H1 (cell line): ENCODE measurements at regions not wholly inside any gene's neighbourhood (a gene's known extent, or its start where the extent isn't known, plus 50 kb on each side); places are given as distances from the start of the nearest gene placed in this dataset.

Experiments
- CTCF ChIA-PET: fragments of 300-600 bp; sonication (Branson Sonifier 250); formaldehyde crosslinking; loops from one replicate; lab custom pipeline; 2021; ENCODE audit not compliant: partially characterized antibody; lab: Charles Lee
- POLR2A ChIA-PET: fragments of 300-600 bp; sonication (Branson Sonifier 250); formaldehyde crosslinking; loops from one replicate; lab custom pipeline; 2021; ENCODE audit warnings: inconsistent platforms; ENCODE audit not compliant: partially characterized antibody; lab: Charles Lee
- DNase-seq, 2 experiments: peaks; one replicate each; pipeline versions ENCODE4 v3.0.0 to v3.0.0-alpha.2; 2010 to 2022; ENCODE audit warnings: low spot score in 2 of 2, low read depth in 1 of 2, mixed read lengths in 1 of 2
- FAIRE-seq: peaks from 2 replicates; lab custom pipeline; 2011; peaks lifted over from hg19 to GRCh38; lab: Jason Lieb, UNC
- H2AFZ ChIP-seq: 2 replicates; pipeline ENCODE4 v1.8.1; 2012; ENCODE audit warnings: low read length, inconsistent platforms
- H2AK5ac ChIP-seq: 2 replicates; pipeline ENCODE4 v1.6.1; 2013; ENCODE audit warnings: low read depth, low read length
- H2BK120ac ChIP-seq: replicated peaks from 2 replicates; pipeline ENCODE3; 2013; ENCODE audit warnings: low read depth, low read length, inconsistent platforms
- H2BK12ac ChIP-seq: 2 replicates; pipeline ENCODE4 v1.6.1; 2013; ENCODE audit warnings: low read depth, low read length
- H2BK15ac ChIP-seq: 2 replicates; pipeline ENCODE4 v1.6.1; 2013; ENCODE audit warnings: low read length
- H2BK20ac ChIP-seq: 2 replicates; pipeline ENCODE4 v1.6.1; 2013; ENCODE audit warnings: low read length
- H2BK5ac ChIP-seq: 2 replicates; pipeline ENCODE4 v1.6.1; 2013; ENCODE audit warnings: low read depth, low read length
- H3K14ac ChIP-seq: 2 replicates; pipeline ENCODE4 v1.6.1; 2013; ENCODE audit warnings: inconsistent platforms; ENCODE audit not compliant: insufficient read length
- H3K18ac ChIP-seq: 2 replicates; pipeline ENCODE4 v1.6.1; 2013; ENCODE audit warnings: low read length; ENCODE audit errors: extremely low read depth
- H3K23ac ChIP-seq: 2 replicates; pipeline ENCODE4 v1.6.1; 2013; ENCODE audit warnings: inconsistent platforms; ENCODE audit not compliant: insufficient read length
- H3K23me2 ChIP-seq: 2 replicates; pipeline ENCODE4 v1.6.1; 2013; ENCODE audit warnings: low read depth, low read length
- H3K27ac ChIP-seq: 2 replicates; pipeline ENCODE4 v1.6.1; 2011; ENCODE audit warnings: low read depth, low read length, inconsistent platforms
- H3K27me3 ChIP-seq, 4 experiments: replicated peaks in 1 of 4; 1 replicate in 1 of 4; 2 replicates in 3 of 4; pipeline versions ENCODE4 v1.6.1 to v1.8.1; 2011 to 2013; ENCODE audit warnings: low read length in 3 of 4, mild to moderate bottlenecking in 3 of 4, inconsistent platforms in 2 of 4, mixed read lengths in 2 of 4, moderate library complexity in 1 of 4; ENCODE audit not compliant: control insufficient read depth in 3 of 4, insufficient read depth in 3 of 4; ENCODE audit errors: extremely low read depth in 1 of 4
- H3K36me3 ChIP-seq, 4 experiments: 2 replicates each; pipeline versions ENCODE4 v1.6.1 to v1.8.1; 2011 to 2013; ENCODE audit warnings: mild to moderate bottlenecking in 4 of 4, low read length in 3 of 4, moderate library complexity in 2 of 4, control low read depth in 1 of 4, inconsistent platforms in 1 of 4; ENCODE audit not compliant: insufficient read depth in 4 of 4, control insufficient read depth in 2 of 4
- H3K4ac ChIP-seq: replicated peaks from 2 replicates; pipeline ENCODE3; 2013; ENCODE audit warnings: low read length, low read depth, mixed read lengths, inconsistent platforms; ENCODE audit not compliant: insufficient read length
- H3K4me1 ChIP-seq, 4 experiments: replicated peaks in 1 of 4; 1 replicate in 1 of 4; 2 replicates in 3 of 4; pipeline versions ENCODE4 v1.6.1 to v1.8.1; 2011 to 2013; ENCODE audit warnings: low read length in 3 of 4, inconsistent platforms in 2 of 4, mixed read lengths in 1 of 4; ENCODE audit not compliant: insufficient read depth in 4 of 4, control insufficient read depth in 3 of 4
- H3K4me2 ChIP-seq, 2 experiments: 2 replicates each; pipeline versions ENCODE4 v1.6.1 to v1.8.1; 2011 to 2013; ENCODE audit warnings: low read depth in 2 of 2, low read length in 2 of 2, control low read depth in 1 of 2, inconsistent platforms in 1 of 2, mild to moderate bottlenecking in 1 of 2; ENCODE audit not compliant: insufficient read depth in 1 of 2
- H3K4me3 ChIP-seq, 4 experiments: fragments of 200-600, 300-600 bp in 1 of 4; sonication (generic), shearing (Covaris generic), sonication (Bioruptor Twin) in 1 of 4; 2 replicates each; pipeline versions ENCODE4 v1.5.1 to v1.8.1; 2011 to 2016; ENCODE audit warnings: low read length in 4 of 4, low read depth in 3 of 4, control low read depth in 2 of 4, inconsistent platforms in 2 of 4, mild to moderate bottlenecking in 2 of 4, mixed read lengths in 1 of 4, moderate library complexity in 1 of 4; ENCODE audit not compliant: insufficient read depth in 2 of 4; ENCODE audit errors: extremely low read depth in 1 of 4
- H3K56ac ChIP-seq: replicated peaks from 2 replicates; pipeline ENCODE3; 2013; ENCODE audit warnings: low read depth, mild to moderate bottlenecking, mixed read lengths, low read length, inconsistent platforms; ENCODE audit not compliant: insufficient read length
- H3K79me1 ChIP-seq: 2 replicates; pipeline ENCODE4 v1.6.1; 2013; ENCODE audit warnings: low read depth, low read length, control low read depth
- H3K79me2 ChIP-seq, 2 experiments: 2 replicates each; pipeline versions ENCODE4 v1.6.1 to v1.8.1; 2012 to 2013; ENCODE audit warnings: low read length in 2 of 2, mild to moderate bottlenecking in 2 of 2, inconsistent platforms in 1 of 2; ENCODE audit not compliant: insufficient read depth in 2 of 2, control insufficient read depth in 1 of 2
- H3K9ac ChIP-seq, 4 experiments: replicated peaks in 1 of 4; 1 replicate in 1 of 4; 2 replicates in 3 of 4; pipeline versions ENCODE4 v1.6.1 to v1.8.1; 2011 to 2013; ENCODE audit warnings: low read depth in 3 of 4, low read length in 3 of 4, control low read depth in 2 of 4, mild to moderate bottlenecking in 2 of 4, moderate library complexity in 2 of 4, inconsistent platforms in 1 of 4; ENCODE audit errors: extremely low read depth in 1 of 4
- H3K9me3 ChIP-seq, 2 experiments: 2 replicates each; pipeline versions ENCODE4 v1.6.1 to v1.8.1; 2012 to 2013; ENCODE audit warnings: mild to moderate bottlenecking in 2 of 2, moderate library complexity in 2 of 2, control low read depth in 1 of 2, inconsistent platforms in 1 of 2, low read depth in 1 of 2, low read length in 1 of 2, mixed read lengths in 1 of 2; ENCODE audit not compliant: insufficient read depth in 2 of 2
- H4K20me1 ChIP-seq, 2 experiments: replicated peaks in 1 of 2; 2 replicates each; pipeline versions ENCODE3 to v1.8.1; 2011 to 2013; ENCODE audit warnings: inconsistent platforms in 2 of 2, low read length in 2 of 2, mild to moderate bottlenecking in 1 of 2; ENCODE audit not compliant: insufficient read depth in 2 of 2, control insufficient read depth in 1 of 2
- H4K5ac ChIP-seq: 2 replicates; pipeline ENCODE4 v1.6.1; 2013; ENCODE audit warnings: low read length, low read depth, mixed read lengths, inconsistent platforms; ENCODE audit not compliant: insufficient read length
- H4K8ac ChIP-seq: 2 replicates; pipeline ENCODE4 v1.8.0; 2013; ENCODE audit warnings: mild to moderate bottlenecking, moderate library complexity, low read length, inconsistent platforms; ENCODE audit not compliant: insufficient read depth; ENCODE audit errors: extremely low read depth
- H4K91ac ChIP-seq: replicated peaks from 2 replicates; pipeline ENCODE3; 2013; ENCODE audit warnings: low read length, mixed read lengths, inconsistent platforms; ENCODE audit not compliant: insufficient read length
- ATF2 ChIP-seq: IDR thresholded peaks from 2 replicates; pipeline ENCODE4 v1.6.1; 2012; ENCODE audit warnings: low read length, inconsistent platforms
- CHD1 ChIP-seq: IDR thresholded peaks from 2 replicates; pipeline ENCODE4 v1.6.1; 2012; ENCODE audit warnings: low read depth, low read length, improper control_type of control experiment
- CREB1 ChIP-seq: IDR thresholded peaks from 2 replicates; pipeline ENCODE4 v1.6.1; 2012; ENCODE audit warnings: inconsistent platforms
- EGR1 ChIP-seq: IDR thresholded peaks from 2 replicates; pipeline ENCODE4 v1.6.1; 2011; ENCODE audit warnings: low read depth, low read length, borderline replicate concordance
- EZH2 ChIP-seq: fragments of 200-600 bp; sonication (generic); IDR thresholded peaks from 2 replicates; pipeline ENCODE4 v1.7.1; 2012; ENCODE audit warnings: low read depth, mild to moderate bottlenecking, moderate library complexity, low read length, inconsistent platforms; ENCODE audit not compliant: severe bottlenecking
- KDM1A ChIP-seq: fragments of 200-600, 300-600 bp; sonication (generic); IDR thresholded peaks from 2 replicates; pipeline ENCODE4 v1.7.1; 2016; ENCODE audit warnings: mild to moderate bottlenecking, low read length, borderline replicate concordance
- NRF1 ChIP-seq: IDR thresholded peaks from 2 replicates; pipeline ENCODE4 v1.6.1; 2011; ENCODE audit warnings: mild to moderate bottlenecking, low read depth, low read length, improper control_type of control experiment
- POLR2A ChIP-seq, 2 experiments: IDR thresholded peaks; 1 replicate in 1 of 2; 2 replicates in 1 of 2; pipeline ENCODE4 v1.6.1; 2011; ENCODE audit warnings: low read depth in 2 of 2, low read length in 2 of 2, mild to moderate bottlenecking in 2 of 2; ENCODE audit errors: control extremely low read depth in 1 of 2
- SIRT6 ChIP-seq: IDR thresholded peaks from one replicate; pipeline ENCODE4 v1.7.1; 2012; ENCODE audit warnings: low read length, inconsistent platforms
- SP1 ChIP-seq: IDR thresholded peaks from 2 replicates; pipeline ENCODE4 v1.6.1; 2011; ENCODE audit warnings: low read depth, low read length
- SP4 ChIP-seq: IDR thresholded peaks from 2 replicates; pipeline ENCODE4 v1.6.1; 2012; ENCODE audit warnings: low read length, inconsistent platforms
- WGBS, 2 experiments: shearing (Covaris generic) in 1 of 2; methylation state at CpG; one replicate each; pipeline versions ENCODE4 v1.1.6 to v1.1.7; 2013 to 2015; ENCODE audit warnings: low lambda C conversion rate in 2 of 2, mixed read lengths in 2 of 2, inconsistent platforms in 1 of 2, low coverage in 1 of 2, missing lambda C conversion rate in 1 of 2; ENCODE audit not compliant: insufficient replicate concordance in 2 of 2, insufficient coverage in 1 of 2, insufficient read length in 1 of 2; ENCODE audit errors: extremely low coverage in 1 of 2, missing lambda C conversion rate in 1 of 2; 5-methylcytosine and 5-hydroxymethylcytosine counted together
- TF ChIP-seq, protein P1 (sequence below): IDR thresholded peaks from 2 replicates; pipeline ENCODE4 v1.6.1; 2012; ENCODE audit warnings: inconsistent platforms

DNA sequence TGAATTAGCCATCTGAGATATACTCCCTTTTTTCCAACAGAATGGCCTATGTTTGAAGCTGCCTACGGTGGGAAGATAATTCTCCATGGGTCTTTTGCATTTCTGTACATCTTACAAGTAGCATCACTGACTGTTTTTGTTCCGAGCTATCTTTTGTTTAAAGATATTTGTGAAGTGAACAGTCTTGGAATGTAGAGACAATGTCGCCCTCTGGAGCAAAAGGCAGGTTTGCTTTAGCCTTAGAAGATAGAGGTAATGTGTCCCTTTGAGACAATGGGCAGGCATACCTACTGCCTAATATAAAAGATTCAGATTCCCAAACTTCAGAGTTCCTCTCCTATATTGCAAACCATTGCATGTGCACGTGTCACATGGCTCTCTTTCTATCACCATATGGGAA, 347.8 kb upstream of the CNR1 start:
- TF ChIP-seq SIRT6 (no peak), EZH2 (no peak), CREB1 (no peak), SP4 (no peak), ATF2 (no peak), NRF1 (no peak), KDM1A (no peak), SP1 (no peak), CHD1 (no peak), EGR1 (no peak), POLR2A (IDR thresholded peaks at IDR 0.05; ENCODE audit: control extremely low read depth in 1 of 2, low read depth in 2 of 2, low read length in 2 of 2) (no peak)
- TF ChIP-seq, protein P1, sequence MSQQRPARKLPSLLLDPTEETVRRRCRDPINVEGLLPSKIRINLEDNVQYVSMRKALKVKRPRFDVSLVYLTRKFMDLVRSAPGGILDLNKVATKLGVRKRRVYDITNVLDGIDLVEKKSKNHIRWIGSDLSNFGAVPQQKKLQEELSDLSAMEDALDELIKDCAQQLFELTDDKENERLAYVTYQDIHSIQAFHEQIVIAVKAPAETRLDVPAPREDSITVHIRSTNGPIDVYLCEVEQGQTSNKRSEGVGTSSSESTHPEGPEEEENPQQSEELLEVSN: no peak
- Histone ChIP-seq H2BK20ac (no peak overlapping the region), H2BK15ac (no peak overlapping the region), H3K27me3 (no peaks in the 10 kb centered on the region), H2AFZ (no peak overlapping the region), H4K91ac (no peak overlapping the region), H3K79me1 (no peaks in the 10 kb centered on the region), H3K23ac (no peak overlapping the region), H3K4me1 (no peaks in the 10 kb centered on the region), H2BK12ac (no peak overlapping the region), H4K20me1 (no peaks in the 10 kb centered on the region), H3K4ac (no peak overlapping the region), H2BK5ac (no peak overlapping the region), H4K5ac (no peak overlapping the region), H2BK120ac (no peak overlapping the region), H3K14ac (no peak overlapping the region), H3K36me3 (no peaks in the 10 kb centered on the region), H4K8ac (no peak overlapping the region), H3K4me2 (no peak overlapping the region), H3K56ac (no peak overlapping the region), H3K18ac (no peak overlapping the region), H3K9ac (no peak overlapping the region), H3K79me2 (no peaks in the 10 kb centered on the region), H3K27ac (no peak overlapping the region), H2AK5ac (no peak overlapping the region), H3K23me2 (no peaks in the 10 kb centered on the region), H3K9me3 (no peaks in the 10 kb centered on the region; a peak in 1 of 4 replicates), H3K4me3 (no peak overlapping the region)
- POLR2A ChIA-PET: no interaction called here
- FAIRE-seq: no peak
- DNase-seq: peak in 1 of 2 experiments; percentile 8
- WGBS, 2 experiments: 86% methylated on average over 4 of the region's 4 CpGs; no CpG with 5 or more reads in 1 of the 2 experiments
- CTCF ChIA-PET: interaction anchor here (1.0 to 1.2 kb wide), 2 partner anchors 10 to 28 kb away, joined by 3 read pairs; no protein-coding TSS in a partner anchor
